Suprapubic skin (tissue), 3 donors: ENCODE measurements at regions not wholly inside any gene's neighbourhood (a gene's known extent, or its start where the extent isn't known, plus 50 kb on each side); places are given as distances from the start of the nearest gene placed in this dataset.

ENCODE experiments used
- CTCF ChIP-seq, 2 donors: fragments of 200-600 bp in 1 of 2; fragments of 450-650 bp in 1 of 2; sonication (generic) in 1 of 2; IDR thresholded peaks; one replicate each; pipeline ENCODE4 v1.5.1; 2016 to 2019; ENCODE audit warnings: antibody characterized with exemption in 2 of 2, mild to moderate bottlenecking in 1 of 2, moderate library complexity in 1 of 2
- POLR2AphosphoS5 ChIP-seq, 3 donors: sonication (generic); formaldehyde crosslinking; IDR thresholded peaks; one replicate each; pipeline ENCODE4 v1.6.1; 2017; ENCODE audit warnings: antibody characterized with exemption in 3 of 3

GRCh38 chr11:28961726-28962125, 853.5 kb downstream of the METTL15 start:
- TF ChIP-seq CTCF (IDR thresholded peaks at IDR 0.05): no peak
- TF ChIP-seq POLR2AphosphoS5 (IDR thresholded peaks at IDR 0.05): no peak
